HG03139 (cell line): ENCODE measurements at regions not wholly inside any gene's neighbourhood (a gene's known extent, or its start where the extent isn't known, plus 50 kb on each side); places are given as distances from the start of the nearest gene placed in this dataset.
"Not testable (repeated sequence)": the region's sequence is repeated elsewhere in the genome, so short reads cannot be mapped to it uniquely, and the experiment has no call there.

Experiments
- ATAC-seq: cut with Tn5 transposase; IDR thresholded peaks from one replicate; pipeline ENCODE4 v1.9.1; 2021; ENCODE audit not compliant: unreplicated experiment

GRCh38 chr4:180966312-180966711, 1276.9 kb upstream of the TENM3 start:
- ATAC-seq, result no peak

GRCh38 chr4:180967936-180968335, 1275.3 kb upstream of the TENM3 start:
- no peak for ATAC-seq

DNA sequence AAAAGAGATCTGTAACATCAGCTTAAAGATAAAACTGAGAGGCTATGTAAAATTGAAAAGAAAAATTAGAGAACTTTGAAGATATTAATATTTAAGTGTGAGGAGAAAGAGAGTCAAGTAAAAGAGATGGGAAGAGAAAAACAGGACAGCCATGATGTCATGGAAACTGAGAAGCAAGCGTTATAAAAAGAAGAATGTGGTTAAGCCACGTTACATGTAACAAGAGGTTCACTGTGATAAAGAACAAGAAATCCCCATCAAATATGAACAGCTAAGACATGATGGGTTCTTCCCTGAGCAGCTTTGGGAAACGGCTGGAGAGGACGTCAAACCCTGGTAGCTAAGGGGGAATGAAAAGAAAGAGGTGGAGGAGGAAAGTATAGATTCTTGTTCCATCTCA, 1269.3 kb upstream of the TENM3 start:
- ATAC-seq, result no peak

DNA sequence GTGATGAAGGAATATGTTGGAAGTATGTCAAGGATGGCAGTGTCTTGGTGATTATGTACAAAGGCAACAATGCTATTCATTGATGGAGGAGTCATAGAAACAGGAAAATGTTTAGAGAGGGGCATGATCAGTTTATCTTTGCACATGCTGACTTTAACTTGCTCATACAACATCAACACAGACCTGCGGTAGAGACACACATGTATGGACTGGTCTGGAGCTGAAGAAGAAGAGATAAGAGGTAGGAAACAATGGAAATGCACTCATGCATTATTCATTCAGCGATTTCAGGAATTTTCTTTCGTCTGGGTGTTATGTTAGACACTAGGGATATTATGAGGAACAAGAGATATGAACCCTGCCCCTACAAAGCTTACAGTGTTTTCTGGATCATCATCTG, 1252.3 kb upstream of the TENM3 start:
- no peak for ATAC-seq

GRCh38 chr4:180993244-180993836, 1249.9 kb upstream of the TENM3 start:
- ATAC-seq, result no peak

DNA sequence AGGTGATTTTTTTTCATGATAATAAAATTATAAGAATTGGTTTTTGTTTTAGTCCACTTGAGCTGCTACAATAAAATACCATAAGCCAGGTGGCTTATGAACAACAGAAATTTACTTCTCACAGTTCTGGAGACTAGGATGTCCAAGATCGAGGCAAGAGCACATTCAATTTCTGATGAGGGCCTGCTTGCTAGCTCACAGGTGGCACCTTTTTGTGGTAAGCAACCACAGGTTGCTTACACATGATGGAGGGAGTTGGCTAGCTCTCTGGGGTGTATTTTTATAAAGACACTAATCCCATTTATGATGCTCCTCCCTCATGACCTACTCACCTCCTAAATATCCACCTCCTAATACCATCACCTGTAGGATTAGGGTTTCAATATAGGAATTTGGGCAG, 1248.5 kb upstream of the TENM3 start:
- no peak for ATAC-seq

DNA sequence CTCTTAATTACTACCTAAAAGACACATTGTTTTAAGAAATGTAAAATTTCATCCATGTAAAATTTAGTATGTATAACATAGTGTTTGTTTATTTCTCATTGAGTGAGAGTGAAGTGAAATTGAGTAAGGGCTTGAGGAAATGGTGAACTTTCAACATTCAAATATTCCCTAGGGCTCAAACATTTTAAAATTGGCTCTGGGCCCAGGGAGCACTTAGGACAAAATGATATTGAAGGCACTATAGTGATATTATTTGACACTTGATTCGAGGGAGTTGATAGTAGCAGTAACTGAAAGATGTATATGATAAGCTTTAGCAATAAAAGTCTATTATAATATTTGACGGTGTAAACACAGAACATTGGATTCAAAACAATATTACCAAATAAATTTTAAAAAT, 1244.0 kb upstream of the TENM3 start:
- ATAC-seq, result no peak

GRCh38 chr4:181004056-181004455, 1239.1 kb upstream of the TENM3 start:
- no peak for ATAC-seq

- ATAC-seq, result no peak
Measured at GRCh38 chr4:181006499-181007260, 1236.5 kb upstream of the TENM3 start.

- no peak for ATAC-seq
Measured at GRCh38 chr4:181007751-181008150, 1235.5 kb upstream of the TENM3 start.

DNA sequence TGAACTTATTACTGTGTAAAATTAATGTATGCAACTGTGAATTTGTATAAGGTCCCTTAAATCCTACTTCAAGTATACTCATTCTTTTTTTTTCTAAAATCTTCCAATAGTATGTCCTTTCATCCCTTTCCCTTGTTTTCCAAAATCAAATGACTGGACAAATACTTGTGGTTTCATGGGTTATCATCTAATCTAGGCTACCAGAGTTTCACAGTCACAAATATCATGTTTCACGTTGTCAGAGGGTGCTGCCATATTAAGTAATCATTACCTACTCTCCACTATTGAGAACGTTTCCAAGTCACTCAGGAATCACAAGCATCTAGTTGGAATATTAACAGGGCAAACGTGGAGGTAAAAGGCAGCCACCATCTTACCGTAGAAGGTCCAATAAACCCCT, 1235.0 kb upstream of the TENM3 start:
- no peak for ATAC-seq

- ATAC-seq, result no peak
Measured at GRCh38 chr4:181013162-181013561, 1230.0 kb upstream of the TENM3 start.

GRCh38 chr4:181017038-181017437, 1226.2 kb upstream of the TENM3 start:
- ATAC-seq, result no peak

- no peak for ATAC-seq
Measured at GRCh38 chr4:181018472-181018871, 1224.7 kb upstream of the TENM3 start.

GRCh38 chr4:181018913-181019312, 1224.3 kb upstream of the TENM3 start:
- no peak for ATAC-seq

- ATAC-seq, result no peak
Measured at GRCh38 chr4:181020456-181020855, 1222.7 kb upstream of the TENM3 start.

- no peak for ATAC-seq
Measured at GRCh38 chr4:181021213-181021612, 1222.0 kb upstream of the TENM3 start.

GRCh38 chr4:181030135-181030921, 1212.9 kb upstream of the TENM3 start:
- not testable (repeated sequence) for ATAC-seq

DNA sequence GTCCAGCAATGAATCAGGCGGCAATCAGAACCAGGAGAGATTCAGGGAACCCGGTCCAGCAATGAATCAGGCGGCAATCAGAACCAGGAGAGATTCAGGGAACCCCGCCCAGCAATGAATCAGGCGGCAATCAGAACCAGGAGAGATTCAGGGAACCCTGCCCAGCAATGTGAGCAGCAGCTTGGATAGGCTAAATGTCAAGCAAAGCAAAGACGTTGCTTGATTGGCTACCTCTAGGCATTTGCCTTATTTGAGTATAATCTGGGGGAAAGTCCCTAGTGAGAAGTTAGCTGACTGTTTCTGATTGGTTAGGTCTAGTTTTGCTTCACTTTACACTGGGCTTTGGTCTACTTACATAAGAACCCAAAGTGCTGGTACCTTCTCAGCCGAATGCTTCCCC, 1212.2 kb upstream of the TENM3 start:
- ATAC-seq, result no peak

DNA sequence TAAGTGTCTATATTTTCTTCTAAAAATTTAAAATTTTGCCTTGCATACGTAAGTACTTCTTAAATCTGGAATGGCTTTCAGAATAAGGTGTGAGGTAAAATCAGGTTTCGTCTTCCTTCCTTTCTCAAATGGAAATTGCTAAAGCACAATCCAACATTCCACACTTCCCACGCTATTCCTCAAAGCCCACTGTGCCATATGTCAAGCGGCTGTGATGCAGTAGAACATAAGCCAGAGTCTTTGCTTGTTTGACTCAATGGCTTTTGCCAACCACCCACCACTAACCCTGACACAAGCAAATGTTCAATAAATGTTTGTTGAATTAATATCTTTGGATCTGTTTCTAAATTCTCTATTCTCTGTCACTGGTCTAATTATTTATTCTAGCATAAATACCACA, 1199.7 kb upstream of the TENM3 start:
- no peak for ATAC-seq

DNA sequence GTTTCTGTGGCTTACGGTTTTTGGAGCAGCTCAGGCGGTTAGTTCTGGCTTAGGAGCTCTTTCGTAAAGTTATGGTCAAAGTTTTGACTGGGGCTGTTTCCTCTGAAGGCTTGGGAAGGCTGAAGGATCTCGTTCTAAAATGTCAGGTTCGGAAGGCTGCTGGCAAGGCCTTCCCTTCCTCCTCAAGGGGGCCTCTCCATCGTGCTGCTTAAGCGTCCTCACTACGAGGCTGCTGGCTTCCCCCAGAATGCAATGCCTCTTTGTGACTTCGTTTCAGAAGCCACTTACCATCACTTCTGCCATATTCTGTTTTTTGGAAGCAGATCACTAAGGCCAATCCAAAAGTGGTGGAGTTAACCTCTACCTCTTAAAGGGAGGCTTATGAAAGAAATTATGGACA, 1196.4 kb upstream of the TENM3 start:
- ATAC-seq, result no peak

- no peak for ATAC-seq
Measured at GRCh38 chr4:181051931-181052330, 1191.3 kb upstream of the TENM3 start.
